SK-N-SH (cell line): ENCODE measurements at regions not wholly inside any gene's neighbourhood (a gene's known extent, or its start where the extent isn't known, plus 50 kb on each side); places are given as distances from the start of the nearest gene placed in this dataset.

Experiments used
- CTCF ChIA-PET: fragments of 300-600, 350-600 bp; formaldehyde crosslinking; extraction: SDS; loops from one replicate; lab custom pipeline; 2021; lab: Yijun Ruan, JAX
- POLR2A ChIA-PET: fragments of 350-600 bp; sonication (Branson Sonifier 250); formaldehyde crosslinking; extraction: SDS; loops from one replicate; lab custom pipeline; 2020; ENCODE audit warnings: antibody characterized with exemption, inconsistent platforms; lab: Yijun Ruan, JAX
- DNase-seq: peaks from one replicate; pipeline ENCODE4 v3.0.0; 2012
- H2AFZ ChIP-seq: fragments of 200-600 bp; sonication (generic); 2 replicates; pipeline ENCODE4 v1.8.1; 2016; ENCODE audit warnings: antibody characterized with exemption, mild to moderate bottlenecking, low read depth
- H3F3A ChIP-seq: fragments of 200-600 bp; sonication (generic); replicated peaks from 2 replicates; pipeline ENCODE3; 2016; ENCODE audit warnings: antibody characterized with exemption, mild to moderate bottlenecking; ENCODE audit not compliant: insufficient read depth
- H3K27ac ChIP-seq, 2 experiments: fragments of 200-500 bp in 1 of 2; fragments of 200-600 bp in 1 of 2; sonication (Bioruptor generic) in 1 of 2; sonication (generic), shearing (Covaris generic) in 1 of 2; 2 replicates each; pipeline versions ENCODE4 v1.5.1 to v1.6.1; 2014 to 2016; ENCODE audit warnings: low read depth in 2 of 2, inconsistent platforms in 1 of 2, low read length in 1 of 2, mild to moderate bottlenecking in 1 of 2, mixed read lengths in 1 of 2
- H3K27me3 ChIP-seq: fragments of 200-600 bp; sonication (generic), shearing (Covaris generic); 2 replicates; pipeline ENCODE4 v1.6.1; 2016; ENCODE audit warnings: mixed run types; ENCODE audit not compliant: insufficient read depth
- H3K36me3 ChIP-seq, 2 experiments: fragments of 200-500 bp in 1 of 2; fragments of 200-600 bp in 1 of 2; sonication (Bioruptor generic) in 1 of 2; sonication (generic) in 1 of 2; replicated peaks in 1 of 2; 2 replicates each; pipeline versions ENCODE3 to v1.5.1; 2014 to 2016; ENCODE audit warnings: low read length in 1 of 2, mild to moderate bottlenecking in 1 of 2; ENCODE audit not compliant: insufficient read depth in 2 of 2, control insufficient read depth in 1 of 2
- H3K4me1 ChIP-seq, 2 experiments: fragments of 200-500 bp in 1 of 2; fragments of 200-600 bp in 1 of 2; sonication (Bioruptor generic) in 1 of 2; sonication (generic), shearing (Covaris generic) in 1 of 2; 2 replicates each; pipeline versions ENCODE4 v1.5.1 to v1.6.1; 2014 to 2016; ENCODE audit warnings: low read depth in 1 of 2, low read length in 1 of 2, mixed run types in 1 of 2; ENCODE audit not compliant: insufficient read depth in 2 of 2, control insufficient read depth in 1 of 2
- H3K4me2 ChIP-seq: fragments of 200-600 bp; sonication (generic), shearing (Covaris generic); 2 replicates; pipeline ENCODE4 v1.6.1; 2017; ENCODE audit warnings: mixed run types
- H3K4me3 ChIP-seq, 2 experiments: fragments of 200-500 bp in 1 of 2; fragments of 200-600 bp in 1 of 2; sonication (Bioruptor generic) in 1 of 2; sonication (generic), shearing (Covaris generic) in 1 of 2; 2 replicates each; pipeline versions ENCODE4 v1.5.1 to v1.8.1; 2014 to 2016; ENCODE audit warnings: low read depth in 2 of 2, inconsistent platforms in 1 of 2, low read length in 1 of 2, mild to moderate bottlenecking in 1 of 2, mixed read lengths in 1 of 2, moderate library complexity in 1 of 2
- H3K79me2 ChIP-seq: fragments of 200-600 bp; sonication (generic); 2 replicates; pipeline ENCODE4 v1.8.1; 2017; ENCODE audit warnings: mild to moderate bottlenecking; ENCODE audit not compliant: insufficient read depth
- H3K9ac ChIP-seq: fragments of 200-600 bp; sonication (generic); 2 replicates; pipeline ENCODE4 v1.6.1; 2017; ENCODE audit warnings: mixed run types
- H3K9me2 ChIP-seq: fragments of 200-600 bp; sonication (generic); 2 replicates; pipeline ENCODE4 v1.6.1; 2017; ENCODE audit warnings: mixed run types
- H3K9me3 ChIP-seq: fragments of 200-600 bp; sonication (generic); 2 replicates; pipeline ENCODE4 v1.6.1; 2017; ENCODE audit warnings: mixed run types, mild to moderate bottlenecking, moderate library complexity
- H4K20me1 ChIP-seq: fragments of 200-600 bp; sonication (generic); 2 replicates; pipeline ENCODE4 v1.6.1; 2017; ENCODE audit warnings: mild to moderate bottlenecking, mixed run types; ENCODE audit not compliant: insufficient read depth
- CHD2 ChIP-seq: fragments of 150-350 bp; IDR thresholded peaks from 2 replicates; pipeline ENCODE4 v1.6.1; 2018; ENCODE audit warnings: low read length; ENCODE audit not compliant: partially characterized antibody
- CTCF ChIP-seq: fragments of 200-600 bp; sonication (generic); IDR thresholded peaks from 2 replicates; pipeline ENCODE4 v1.6.1; 2017; ENCODE audit warnings: antibody characterized with exemption, mild to moderate bottlenecking, moderate library complexity
- EP300 ChIP-seq, 2 experiments: IDR thresholded peaks; 2 replicates each; pipeline versions ENCODE4 v1.4.0 to v1.6.1; 2012; ENCODE audit warnings: borderline replicate concordance in 1 of 2, low read depth in 1 of 2, low read length in 1 of 2
- EZH2phosphoT487 ChIP-seq: fragments of 200-600 bp; sonication (generic); IDR thresholded peaks from 2 replicates; pipeline ENCODE4 v1.6.1; 2017; ENCODE audit warnings: low read depth, mixed run types, mild to moderate bottlenecking, antibody characterized with exemption, moderate library complexity, borderline replicate concordance
- FOSL2 ChIP-seq: IDR thresholded peaks from 2 replicates; pipeline ENCODE4 v1.4.0; 2012; ENCODE audit warnings: low read depth, mild to moderate bottlenecking, moderate library complexity, borderline replicate concordance
- FOXJ3 ChIP-seq: sonication (generic); formaldehyde crosslinking; IDR thresholded peaks from 2 replicates; pipeline ENCODE4 v1.5.1; 2020; ENCODE audit warnings: mild to moderate bottlenecking, missing genetic modification reagents
- JUND ChIP-seq: IDR thresholded peaks from 2 replicates; pipeline ENCODE4 v1.4.0; 2012
- NFIC ChIP-seq: IDR thresholded peaks from 2 replicates; pipeline ENCODE4 v1.4.0; 2012; ENCODE audit warnings: borderline replicate concordance
- POLR2AphosphoS5 ChIP-seq: IDR thresholded peaks from 2 replicates; pipeline ENCODE4 v1.6.1; 2012; ENCODE audit warnings: low read depth, low read length
- RXRA ChIP-seq: IDR thresholded peaks from 2 replicates; pipeline ENCODE4 v1.4.0; 2012; ENCODE audit warnings: low read depth, mild to moderate bottlenecking, borderline replicate concordance
- SMC3 ChIP-seq: IDR thresholded peaks from 2 replicates; pipeline ENCODE4 v1.6.1; 2012; ENCODE audit warnings: low read depth, low read length, improper control_type of control experiment
- TAF1 ChIP-seq: IDR thresholded peaks from 2 replicates; pipeline ENCODE4 v1.6.1; 2012; ENCODE audit warnings: low read depth, mild to moderate bottlenecking, low read length, moderate library complexity, borderline replicate concordance
- TCF12 ChIP-seq: IDR thresholded peaks from 2 replicates; pipeline ENCODE4 v1.4.0; 2012
- USF1 ChIP-seq: IDR thresholded peaks from 2 replicates; pipeline ENCODE4 v1.4.0; 2012; ENCODE audit warnings: low read depth, borderline replicate concordance
- YY1 ChIP-seq: IDR thresholded peaks from 2 replicates; pipeline ENCODE4 v1.4.0; 2012; ENCODE audit warnings: low read depth, mild to moderate bottlenecking
- WGBS: methylation state at CpG from one replicate; pipeline ENCODE4 v1.1.6; 2017; ENCODE audit warnings: low lambda C conversion rate; 5-methylcytosine and 5-hydroxymethylcytosine counted together
- TF ChIP-seq, protein P1 (sequence below): IDR thresholded peaks from 2 replicates; pipeline ENCODE4 v1.4.0; 2012; ENCODE audit warnings: low read depth
- TF ChIP-seq, protein P2 (sequence below): fragments of 150-350 bp; IDR thresholded peaks from 2 replicates; pipeline ENCODE4 v1.6.1; 2017; ENCODE audit warnings: antibody characterized with exemption, low read length, low read depth, borderline replicate concordance

- Histone ChIP-seq H3K4me3 (no peak overlapping the region), H3K27me3 (no peaks in the 10 kb centered on the region), H3K9ac (no peak overlapping the region), H4K20me1 (no peaks in the 10 kb centered on the region), H3K36me3 (no peaks in the 10 kb centered on the region), H2AFZ (no peak overlapping the region), H3F3A (peaks cover 3% of the 10 kb centered on the region), H3K27ac (no peak overlapping the region), H3K4me1 (peaks cover 0 to 3% of the 10 kb centered on the region in 2 experiments; a peak in 1 of 4 replicates), H3K4me2 (no peak overlapping the region), H3K9me2 (no peaks in the 10 kb centered on the region), H3K79me2 (no peaks in the 10 kb centered on the region), H3K9me3 (no peaks in the 10 kb centered on the region)
- no peak for TF ChIP-seq RXRA
- TF ChIP-seq NFIC = no peak
- TF ChIP-seq TCF12 = no peak
- TF ChIP-seq JUND = no peak
- no peak for TF ChIP-seq FOXJ3 (CRISPR knock-in tag)
- no peak for TF ChIP-seq POLR2AphosphoS5
- TF ChIP-seq TAF1 = no peak
- no peak for TF ChIP-seq USF1
- TF ChIP-seq SMC3 = no peak
- ChIA-PET CTCF (no interaction called here), POLR2A (no interaction called here)
- 37% methylated on average over 5 of the region's 5 CpGs for WGBS
- no peak for DNase-seq
Measured at GRCh38 chr1:194171596-194171995, 985.2 kb upstream of the B3GALT2 start.

- 19% methylated on average over 4 of the region's 4 CpGs for WGBS
Measured at GRCh38 chr1:194167956-194168640, 981.7 kb upstream of the B3GALT2 start.

GRCh38 chr1:194164755-194165154, 978.3 kb upstream of the B3GALT2 start:
- H3K27ac ChIP-seq = no peak overlapping the region
- H3K9ac ChIP-seq = no peak overlapping the region
- POLR2A ChIA-PET = no interaction called here
- DNase-seq = no peak
- no peaks in the 10 kb centered on the region for H3F3A ChIP-seq
- H4K20me1 ChIP-seq = no peaks in the 10 kb centered on the region
- WGBS = 13% methylated on average over 1 of the region's 1 CpG
- no peaks in the 10 kb centered on the region for H3K79me2 ChIP-seq
- H3K9me2 ChIP-seq = no peaks in the 10 kb centered on the region
- H3K9me3 ChIP-seq = no peaks in the 10 kb centered on the region
- H3K36me3 ChIP-seq = no peaks in the 10 kb centered on the region
- H3K4me3 ChIP-seq = no peak overlapping the region
- H3K4me1 ChIP-seq = no peaks in the 10 kb centered on the region; a peak in 1 of 4 replicates
- no peak overlapping the region for H3K4me2 ChIP-seq
- no peak overlapping the region for H2AFZ ChIP-seq
- CTCF ChIA-PET = no interaction called here
- no peaks in the 10 kb centered on the region for H3K27me3 ChIP-seq
- TF ChIP-seq FOSL2 (no peak), EP300 (IDR thresholded peaks at IDR 0.05; ENCODE audit: borderline replicate concordance in 1 of 2, low read depth in 1 of 2, low read length in 1 of 2) (no peak), FOXJ3 (CRISPR knock-in tag) (no peak), EZH2phosphoT487 (no peak), CTCF (no peak), CHD2 (no peak), YY1 (no peak)
- TF ChIP-seq, protein P1, sequence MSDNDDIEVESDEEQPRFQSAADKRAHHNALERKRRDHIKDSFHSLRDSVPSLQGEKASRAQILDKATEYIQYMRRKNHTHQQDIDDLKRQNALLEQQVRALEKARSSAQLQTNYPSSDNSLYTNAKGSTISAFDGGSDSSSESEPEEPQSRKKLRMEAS = no peak
- TF ChIP-seq, protein P2, sequence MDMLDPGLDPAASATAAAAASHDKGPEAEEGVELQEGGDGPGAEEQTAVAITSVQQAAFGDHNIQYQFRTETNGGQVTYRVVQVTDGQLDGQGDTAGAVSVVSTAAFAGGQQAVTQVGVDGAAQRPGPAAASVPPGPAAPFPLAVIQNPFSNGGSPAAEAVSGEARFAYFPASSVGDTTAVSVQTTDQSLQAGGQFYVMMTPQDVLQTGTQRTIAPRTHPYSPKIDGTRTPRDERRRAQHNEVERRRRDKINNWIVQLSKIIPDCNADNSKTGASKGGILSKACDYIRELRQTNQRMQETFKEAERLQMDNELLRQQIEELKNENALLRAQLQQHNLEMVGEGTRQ = no peak

More at GRCh38 chr1:194167956-194168640, 981.7 kb upstream of the B3GALT2 start:
- peak overlapping the region; percentile 38; the same call in 1 of the 2 replicates for H2AFZ ChIP-seq
- no peak overlapping the region for H3K4me3 ChIP-seq
- no peaks in the 10 kb centered on the region for H4K20me1 ChIP-seq
- H3K9me2 ChIP-seq = no peaks in the 10 kb centered on the region
- no peaks in the 10 kb centered on the region; a peak in 1 of 4 replicates for H3K4me1 ChIP-seq
- H3K79me2 ChIP-seq = no peaks in the 10 kb centered on the region
- no peak overlapping the region for H3K9ac ChIP-seq
- CTCF ChIA-PET = no interaction called here
- H3K27ac ChIP-seq = peak overlapping the region in 1 of 2 experiments; percentile 36; a peak in 2 of 4 replicates
- H3K36me3 ChIP-seq = no peaks in the 10 kb centered on the region
- H3K9me3 ChIP-seq = no peaks in the 10 kb centered on the region
- no peak for DNase-seq
- peaks cover 3% of the 10 kb centered on the region for H3F3A ChIP-seq
- TF ChIP-seq, protein P2 = no peak
- POLR2A ChIA-PET = no interaction called here
- no peaks in the 10 kb centered on the region for H3K27me3 ChIP-seq
- H3K4me2 ChIP-seq = no peak overlapping the region
